NCI-H748 (cell line): ENCODE measurements at regions not wholly inside any gene's neighbourhood (a gene's known extent, or its start where the extent isn't known, plus 50 kb on each side); places are given as distances from the start of the nearest gene placed in this dataset.
A peak's percentile ranks its signal among the peaks of the same experiment; 100 is the strongest.
"Not testable (repeated sequence)": the region's sequence is repeated elsewhere in the genome, so short reads cannot be mapped to it uniquely, and the experiment has no call there.

Source experiments
- DNase-seq: peaks from one replicate; lab custom pipeline; 2025; ENCODE audit not compliant: unreplicated experiment; lab: John Stamatoyannopoulos, UW

DNA sequence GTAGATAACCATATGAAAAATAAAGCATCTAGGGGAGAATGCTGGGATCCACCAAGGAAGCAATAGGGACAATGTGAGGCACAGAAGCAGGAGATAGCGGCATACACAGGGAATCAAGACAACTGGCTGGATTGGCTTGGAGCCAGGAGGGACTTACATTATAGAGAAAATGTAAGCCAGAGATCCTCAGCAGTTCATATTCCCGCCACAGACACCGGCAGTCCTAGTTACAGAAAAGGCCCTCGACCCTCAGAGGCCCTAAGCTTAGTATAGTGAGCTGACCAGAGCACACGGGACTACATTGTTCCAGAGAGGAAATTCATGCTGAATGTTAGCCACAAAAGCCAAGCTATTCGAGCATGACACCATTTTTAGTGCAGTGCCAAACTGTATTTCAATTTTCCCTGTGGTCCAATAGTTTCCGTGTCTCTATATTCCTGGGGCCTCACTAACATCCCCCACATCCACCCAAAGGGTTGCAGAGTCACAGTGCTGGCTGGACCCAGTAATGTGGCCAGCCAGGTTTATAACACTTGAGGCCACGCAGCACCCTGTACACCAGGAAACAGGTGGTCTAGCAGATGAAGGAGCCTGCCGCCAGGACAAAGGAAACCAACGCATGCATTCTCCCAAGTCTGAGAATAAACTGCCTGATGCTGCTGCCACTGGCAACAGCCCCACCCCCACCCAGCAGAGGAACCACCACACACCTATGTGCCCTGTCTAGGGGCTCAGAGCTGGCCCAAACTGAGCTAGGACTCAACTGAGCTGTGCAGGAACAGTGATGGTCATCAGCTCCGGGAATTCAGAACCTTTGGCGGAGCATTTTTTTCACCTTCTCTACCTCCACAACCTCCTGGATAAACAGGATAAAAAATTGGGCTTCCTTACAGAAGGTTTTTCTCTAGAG is 693.2 kb upstream of the CHD1 start:
- peak; percentile 22 for DNase-seq

DNA sequence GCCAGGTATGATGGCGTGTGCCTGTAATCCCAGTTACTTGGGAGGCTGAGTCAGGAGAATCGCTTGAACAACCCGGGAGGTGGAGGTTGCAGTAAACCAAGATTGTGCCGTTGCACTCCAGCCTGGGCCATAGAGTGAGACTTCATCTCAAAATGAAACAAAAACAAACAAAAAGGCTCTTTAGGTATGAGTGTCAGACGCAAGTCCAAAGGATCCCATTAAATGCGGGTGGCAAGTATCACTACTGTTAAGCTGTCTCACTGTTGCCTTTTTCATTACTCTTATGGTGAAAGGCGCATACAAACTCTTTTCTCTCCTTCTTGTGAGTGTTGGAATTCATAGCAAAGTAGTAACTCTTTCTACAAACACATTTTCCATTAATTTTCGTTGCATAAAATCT is 688.5 kb upstream of the CHD1 start:
- DNase-seq, result no peak

DNA sequence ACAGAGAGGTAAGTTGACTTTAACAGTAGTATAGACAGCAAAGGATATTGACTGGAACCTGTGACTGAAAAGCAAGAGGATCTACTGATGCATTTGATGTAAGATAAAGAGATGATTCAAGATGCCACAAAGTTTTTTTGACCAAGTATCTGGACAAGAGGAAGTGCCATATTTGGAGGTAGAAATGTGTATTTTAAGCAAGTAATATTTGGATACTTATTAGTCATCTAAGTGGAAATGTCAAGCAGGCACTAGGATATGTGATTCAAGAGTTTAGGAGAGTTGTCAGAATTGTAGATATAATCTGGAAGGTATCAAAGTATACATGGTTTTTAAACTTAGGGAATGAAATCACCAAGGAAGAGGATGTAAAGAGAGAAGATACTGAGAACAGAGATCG is 686.1 kb upstream of the CHD1 start:
- no peak for DNase-seq

DNA sequence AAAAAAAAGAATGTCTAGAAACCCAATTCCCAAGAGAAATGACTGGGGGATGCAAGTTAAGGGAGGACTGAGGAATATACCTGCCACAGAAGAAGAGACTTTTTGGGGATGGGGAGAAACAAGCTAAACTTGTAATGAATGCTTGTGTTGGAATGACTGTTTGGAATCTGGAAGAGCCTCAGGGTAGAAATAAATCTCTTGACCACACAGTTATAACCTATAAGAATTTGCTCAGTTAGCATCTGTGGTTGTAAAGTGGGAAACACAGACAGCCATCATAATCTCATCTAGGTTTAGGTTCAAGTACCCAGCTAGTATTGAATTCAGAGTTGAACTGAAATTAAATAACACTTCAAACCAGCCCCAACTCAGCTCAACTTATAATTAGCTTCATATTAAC is 678.3 kb upstream of the CHD1 start:
- no peak for DNase-seq

DNA sequence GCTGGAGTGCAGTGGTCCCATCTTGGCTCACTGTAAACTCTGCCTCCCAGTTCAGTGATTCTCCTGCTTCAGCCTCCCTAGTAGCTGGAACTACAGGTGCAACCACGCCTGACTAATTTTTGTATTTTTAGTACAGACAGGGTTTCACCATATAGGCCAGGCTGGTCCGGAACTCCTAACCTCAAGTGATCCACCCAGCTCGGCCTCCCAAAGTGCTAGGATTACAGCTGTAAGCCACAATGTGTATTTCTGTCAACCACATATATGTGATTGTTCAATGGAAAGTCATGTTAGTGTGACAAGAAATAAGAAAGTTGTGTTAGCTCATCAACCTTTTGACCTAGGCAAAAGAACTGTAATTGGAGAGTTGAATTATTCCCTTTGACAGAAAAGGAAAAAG is 677.1 kb upstream of the CHD1 start:
- DNase-seq, result no peak

DNA sequence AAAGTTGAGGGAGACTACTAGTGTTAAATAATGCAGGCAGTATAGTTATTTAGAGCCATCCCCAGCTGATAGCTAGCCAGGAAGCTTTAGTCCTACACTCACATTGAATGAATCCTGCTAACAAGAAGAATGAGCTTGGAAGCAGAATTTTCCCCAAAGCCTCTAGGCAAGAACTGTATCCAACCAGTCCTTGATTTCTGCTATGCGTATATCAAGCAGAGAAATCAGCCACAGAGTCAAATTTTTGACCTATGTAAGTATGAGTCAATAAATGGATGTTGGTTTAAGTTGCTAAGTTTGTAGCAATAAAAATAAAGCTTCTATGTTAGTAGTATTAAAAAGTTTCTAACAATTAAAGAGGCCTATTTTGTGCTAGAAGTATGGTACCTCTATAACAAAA is 672.1 kb upstream of the CHD1 start:
- DNase-seq, result no peak

DNA sequence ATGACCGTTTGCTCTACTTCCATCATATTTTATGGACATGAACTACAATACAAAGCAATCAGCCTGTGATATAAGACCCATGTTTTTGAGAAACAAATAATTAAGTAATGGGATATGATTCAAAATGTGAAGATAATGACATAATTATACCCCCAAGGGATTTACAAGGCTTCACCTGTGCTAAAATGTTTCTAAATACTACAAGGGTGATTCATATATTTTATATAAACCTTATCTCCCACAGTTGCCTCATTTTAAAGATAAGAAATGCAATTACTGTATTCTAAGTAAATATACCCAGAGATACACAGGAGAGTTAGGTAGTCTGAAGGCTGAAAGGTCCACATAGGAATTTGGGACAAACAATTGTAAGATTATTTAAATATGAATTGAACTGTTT is 662.0 kb upstream of the CHD1 start:
- DNase-seq, result peak; percentile 10

DNA sequence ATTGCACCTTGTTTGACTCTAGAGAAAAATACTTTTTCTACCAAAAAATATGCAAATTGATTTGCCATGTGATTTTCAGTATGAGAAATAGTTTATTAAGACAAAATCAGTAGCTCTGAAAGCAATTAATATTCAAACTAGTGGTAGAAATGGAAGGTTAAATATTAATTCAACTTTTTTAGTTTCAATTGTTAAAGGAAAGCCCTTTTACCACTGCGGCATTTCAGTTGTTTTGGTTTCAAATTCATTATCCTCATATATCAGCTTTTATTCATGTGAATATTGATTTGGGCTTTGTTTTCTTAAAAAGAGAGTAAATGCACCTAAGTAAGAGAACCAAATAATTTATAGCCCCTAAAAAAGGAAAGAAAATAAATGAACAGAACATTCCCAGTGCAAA is 660.6 kb upstream of the CHD1 start:
- no peak for DNase-seq

DNA sequence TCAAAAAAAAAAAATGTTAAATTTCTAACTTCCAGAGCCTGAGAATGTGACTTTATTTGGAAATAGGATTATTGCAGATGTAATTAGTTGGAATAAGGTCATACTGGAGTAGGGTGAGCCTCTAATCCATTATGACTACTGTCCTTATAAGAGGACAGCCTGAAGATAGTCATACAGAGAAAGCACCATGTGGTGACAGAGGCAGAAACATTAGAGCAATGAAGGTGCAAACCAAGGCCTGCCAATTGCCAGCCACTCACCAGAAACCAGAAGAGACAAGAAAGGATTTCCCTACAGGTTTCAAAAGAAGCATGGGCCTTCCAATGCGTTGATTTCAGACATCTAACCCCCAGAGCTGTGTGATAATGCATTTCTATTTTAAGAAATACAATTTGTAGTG is 659.2 kb upstream of the CHD1 start:
- DNase-seq, result no peak

DNA sequence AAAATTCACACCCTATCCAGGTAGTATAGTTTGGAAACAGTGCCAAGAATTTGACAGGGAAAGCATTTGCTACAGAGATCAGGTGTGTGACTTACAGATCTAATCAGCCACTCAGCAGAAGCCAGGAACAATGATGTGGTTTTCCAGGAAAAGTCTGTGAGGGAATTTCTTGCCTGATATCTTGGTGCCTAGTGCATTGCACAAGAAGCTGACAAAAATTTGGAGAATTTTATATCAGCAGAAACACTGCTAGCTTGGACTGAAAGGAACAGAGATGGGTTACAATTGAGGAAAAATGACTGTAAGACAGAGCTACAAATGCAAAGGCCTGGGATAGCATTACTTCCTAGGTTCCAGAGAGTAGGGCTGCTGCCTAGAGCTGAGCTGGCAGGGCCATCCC is 658.1 kb upstream of the CHD1 start:
- no peak for DNase-seq

DNA sequence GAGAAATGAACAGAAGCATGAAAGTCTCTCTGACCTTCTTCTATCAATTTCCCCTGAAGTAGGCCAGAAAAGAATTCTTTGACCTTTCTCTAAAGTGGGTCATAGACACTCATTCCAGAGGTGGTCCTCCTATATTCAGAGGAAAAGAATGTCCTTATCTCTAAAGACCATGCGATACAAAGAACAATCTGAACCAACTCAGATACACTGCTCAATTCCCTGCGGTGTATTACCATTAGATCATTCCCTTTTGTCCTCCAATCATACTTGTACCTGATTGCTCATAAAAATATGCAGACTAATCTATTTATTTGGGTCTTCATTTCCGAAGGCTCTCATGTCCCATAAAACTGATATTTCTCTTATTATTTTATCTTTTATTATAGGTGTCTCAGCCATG is 652.4 kb upstream of the CHD1 start:
- DNase-seq, result not testable (repeated sequence)

DNA sequence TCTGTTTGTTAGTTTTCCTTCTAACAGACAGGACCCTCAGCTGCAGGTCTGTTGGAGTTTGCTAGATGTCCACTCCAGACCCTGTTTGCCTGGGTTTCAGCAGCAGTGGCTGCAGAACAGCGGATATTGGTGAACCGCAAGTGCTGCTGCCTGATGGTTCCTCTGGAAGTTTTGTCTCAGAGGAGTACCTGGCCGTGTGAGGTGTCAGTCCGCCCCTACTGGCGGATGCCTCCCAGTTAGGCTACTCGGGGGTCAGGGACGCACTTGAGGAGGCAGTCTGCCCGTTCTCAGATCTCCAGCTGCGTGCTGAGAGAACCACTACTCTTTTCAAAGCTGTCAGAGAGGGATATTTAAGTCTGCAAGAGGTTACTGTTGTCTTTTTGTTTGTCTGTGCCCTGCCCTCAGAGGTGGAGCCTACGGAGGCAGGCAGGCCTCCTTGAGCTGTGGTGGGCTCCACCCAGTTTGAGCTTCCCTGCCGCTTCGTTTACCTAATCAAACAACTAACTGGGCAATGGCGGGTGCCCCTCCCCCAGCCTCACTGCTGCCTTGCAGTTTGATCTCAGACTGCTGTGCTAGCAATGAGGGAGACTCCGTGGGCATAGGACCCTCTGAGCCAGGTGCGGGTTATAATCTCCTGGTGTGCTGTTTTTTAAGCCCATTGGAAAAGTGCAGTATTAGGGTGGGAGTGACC is 634.3 kb upstream of the CHD1 start:
- DNase-seq, result peak; percentile 8

DNA sequence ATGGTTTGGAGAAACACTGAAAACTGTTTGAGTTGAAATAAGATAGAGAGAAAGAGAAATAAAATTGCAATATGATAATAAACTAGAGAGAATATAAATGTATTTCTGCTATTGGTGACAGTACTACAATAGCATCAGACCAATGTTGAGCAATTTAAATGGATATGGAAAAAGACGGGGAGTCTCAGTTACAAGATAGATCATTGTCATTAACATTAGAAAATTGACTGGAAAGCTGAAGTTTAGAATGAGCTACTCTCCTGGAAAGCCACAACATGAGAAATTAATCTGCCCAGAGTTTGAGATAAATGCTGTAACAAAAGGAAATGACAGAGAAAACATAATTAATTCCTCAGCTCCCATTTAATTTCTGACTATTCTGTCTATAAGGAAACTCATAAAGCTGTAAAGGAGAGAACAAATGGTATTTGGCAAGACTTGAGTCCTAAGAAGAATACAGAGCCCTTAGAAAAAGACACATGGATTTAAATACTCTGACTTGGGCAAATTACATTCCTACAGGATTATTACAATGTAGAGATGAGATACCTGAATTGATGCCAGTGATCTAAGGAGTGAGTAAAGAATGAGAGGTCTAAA is 624.5 kb upstream of the CHD1 start:
- DNase-seq, result no peak

DNA sequence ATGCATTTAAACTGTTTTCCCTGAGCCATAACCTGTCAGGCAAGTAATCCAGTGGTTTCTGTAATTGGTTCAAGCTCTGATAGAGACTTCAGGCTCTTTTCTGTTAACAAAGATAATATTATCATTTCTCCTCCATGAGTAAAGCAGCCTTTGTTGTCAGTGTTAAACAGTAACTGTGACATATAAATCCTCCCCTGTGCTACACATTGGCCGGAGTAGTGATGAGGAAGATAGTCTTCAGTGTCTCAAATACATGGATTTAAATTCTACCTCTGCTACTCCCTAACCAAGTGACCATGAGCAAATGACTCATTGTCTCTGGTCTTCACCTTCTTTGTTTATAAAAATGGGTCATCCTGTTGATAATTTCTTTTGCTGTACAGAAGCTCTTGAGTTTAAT is 615.5 kb upstream of the CHD1 start:
- DNase-seq, result peak; percentile 31

DNA sequence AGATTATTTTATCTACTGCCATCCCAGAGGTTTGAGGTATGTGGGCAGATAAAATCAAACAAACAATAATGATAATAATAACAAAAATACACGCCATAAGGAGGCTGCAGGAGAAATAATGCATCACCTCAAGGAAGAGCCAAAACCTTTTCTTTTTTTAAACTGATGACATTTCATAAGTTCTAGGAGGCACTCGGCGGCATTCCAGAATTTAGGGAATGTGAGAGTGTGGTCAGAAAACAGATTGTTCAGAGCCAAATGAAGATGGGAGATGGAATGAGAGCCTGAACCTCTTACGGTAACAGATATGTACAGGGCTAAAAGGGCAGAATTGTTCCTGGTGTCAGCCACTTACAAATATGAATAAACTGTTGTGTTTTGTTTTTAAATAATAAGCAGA is 615.0 kb upstream of the CHD1 start:
- no peak for DNase-seq

DNA sequence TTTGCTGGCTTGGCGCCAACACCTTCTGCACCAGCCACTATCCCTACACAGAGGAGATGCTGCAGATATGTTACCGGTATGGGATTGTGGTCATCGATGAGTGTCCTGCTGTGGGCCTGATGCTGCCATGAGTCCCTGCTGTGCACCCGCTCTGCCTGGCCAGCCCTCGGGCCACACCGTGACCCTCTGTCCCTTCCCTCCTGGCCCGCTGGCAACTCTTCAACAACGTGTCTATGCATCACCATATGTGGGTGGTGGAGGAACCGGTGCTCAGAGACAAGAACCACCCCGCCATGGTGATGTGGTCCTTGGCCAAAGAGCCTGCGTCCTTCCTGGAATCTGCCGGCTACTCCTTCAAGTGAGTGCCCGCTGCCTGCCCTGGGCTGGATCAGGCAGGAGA is 605.4 kb upstream of the CHD1 start:
- DNase-seq, result not testable (repeated sequence)

DNA sequence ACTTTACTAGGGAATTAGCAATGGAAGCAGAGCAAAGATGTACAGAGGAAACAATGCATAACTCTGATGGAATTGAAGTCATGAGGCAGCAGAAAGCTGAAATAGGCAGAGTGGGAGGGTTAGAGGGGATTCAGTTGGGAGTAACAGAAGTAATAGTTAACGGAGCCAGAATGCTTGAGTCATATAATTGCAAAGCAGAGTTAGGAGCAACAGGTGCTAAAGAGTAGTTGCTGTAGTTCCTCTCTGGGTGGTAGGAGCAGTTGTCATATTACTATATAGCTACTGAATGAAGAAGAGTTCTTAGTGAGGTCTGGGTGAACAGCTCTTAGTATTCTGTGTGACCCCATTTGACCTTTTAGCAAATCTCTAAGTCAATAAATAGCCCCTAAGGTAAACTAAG is 592.9 kb upstream of the CHD1 start:
- not testable (repeated sequence) for DNase-seq

DNA sequence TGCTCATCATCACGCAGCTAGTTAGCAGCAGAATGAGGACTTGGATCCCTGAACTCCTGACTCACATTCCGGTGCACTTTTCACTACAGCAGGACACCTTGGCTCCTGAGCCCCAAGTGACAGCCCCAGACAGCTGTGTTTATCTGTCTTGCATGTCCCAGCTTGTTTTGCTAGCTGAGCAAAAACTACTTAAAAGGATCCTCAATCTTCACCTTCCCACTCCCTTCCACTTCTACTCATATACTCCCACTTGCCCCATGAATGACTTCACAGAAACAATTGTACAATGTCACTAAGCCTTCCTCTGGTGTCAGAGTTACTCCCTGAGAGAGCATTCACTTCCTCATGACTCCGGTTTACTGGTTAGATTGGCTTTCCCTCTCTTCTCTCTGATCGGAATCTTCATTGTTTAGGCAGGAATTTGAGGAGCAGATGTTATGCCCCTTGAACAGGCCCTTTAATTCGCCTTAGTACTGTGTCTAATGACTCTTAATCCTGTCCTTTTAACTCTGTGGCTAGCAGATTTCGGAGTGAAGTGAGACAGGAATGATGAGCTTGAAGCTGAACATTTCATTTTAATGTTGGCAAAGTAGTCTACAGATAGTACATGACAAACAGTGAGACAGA is 587.2 kb upstream of the CHD1 start:
- DNase-seq, result not testable (repeated sequence)

DNA sequence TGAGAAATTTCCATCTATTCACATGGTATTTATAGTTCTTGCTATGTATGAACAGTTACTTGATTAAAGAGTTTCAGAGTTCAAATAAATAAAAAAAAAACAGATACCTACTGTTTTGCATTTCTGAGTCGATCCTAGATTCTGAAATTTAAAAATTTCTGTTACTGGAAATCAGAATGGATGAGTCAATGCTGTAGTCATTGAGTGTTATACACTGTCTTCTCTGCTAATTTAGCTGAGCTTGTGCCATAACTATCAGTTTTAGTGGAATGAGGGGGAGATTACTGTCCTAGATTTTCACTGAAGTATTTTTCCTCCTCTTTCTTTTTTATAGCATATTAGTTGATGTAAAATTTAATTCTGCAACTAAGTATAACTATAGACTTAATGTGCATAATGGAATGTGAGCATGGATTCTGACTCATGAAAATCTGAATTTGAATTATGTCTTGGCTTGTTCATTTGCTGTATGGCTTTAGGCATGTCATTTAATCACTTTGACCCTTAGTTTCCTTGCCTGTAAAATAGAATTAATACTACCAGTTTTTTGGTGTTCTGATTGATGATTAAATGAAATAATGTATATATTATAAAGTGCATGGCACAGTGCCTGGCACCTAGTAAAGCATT is 581.5 kb upstream of the CHD1 start:
- not testable (repeated sequence) for DNase-seq

DNA sequence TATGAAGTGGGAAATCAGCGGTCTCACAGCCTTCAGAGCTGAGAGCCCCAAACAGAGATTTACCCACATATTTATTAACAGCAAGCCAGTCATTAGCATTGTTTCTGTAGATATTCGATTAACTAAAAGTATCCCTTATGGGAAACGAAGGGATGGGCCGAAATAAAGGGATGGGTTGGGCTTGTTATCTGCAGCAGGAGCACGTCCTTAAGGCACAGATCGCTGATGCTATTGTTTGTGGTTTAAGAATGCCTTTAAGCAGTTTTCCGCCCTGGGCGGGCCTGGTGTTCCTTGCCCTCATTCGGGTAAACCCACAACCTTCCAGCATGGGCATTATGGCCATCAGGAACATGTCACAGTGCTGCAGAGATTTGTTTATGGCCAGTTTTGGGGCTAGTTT is 580.3 kb upstream of the CHD1 start:
- not testable (repeated sequence) for DNase-seq

DNA sequence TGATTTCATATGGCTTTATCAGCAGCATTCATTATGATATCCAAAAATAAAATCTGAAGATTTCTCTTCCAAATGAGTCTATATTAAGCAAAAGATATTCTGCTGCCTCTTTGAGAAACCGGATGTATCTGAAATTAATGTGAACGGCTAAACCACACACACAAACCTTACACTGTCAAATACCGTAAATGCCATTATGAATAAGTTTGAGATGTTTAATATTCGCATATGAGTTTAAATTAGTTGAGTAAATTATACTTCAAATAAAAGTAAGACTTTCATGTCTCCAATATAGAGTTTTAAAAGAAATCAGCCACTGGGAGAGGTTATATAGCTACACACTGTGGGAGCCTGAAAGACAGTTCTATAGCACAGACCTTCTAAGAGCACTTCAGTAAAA is 566.6 kb upstream of the CHD1 start:
- DNase-seq, result not testable (repeated sequence)
